BLaER1 (cell line): ENCODE measurements at regions not wholly inside any gene's neighbourhood (a gene's known extent, or its start where the extent isn't known, plus 50 kb on each side); places are given as distances from the start of the nearest gene placed in this dataset.
"Not testable (repeated sequence)": the region's sequence is repeated elsewhere in the genome, so short reads cannot be mapped to it uniquely, and the experiment has no call there.

Source experiments
- H3K27ac ChIP-seq: shearing (Covaris generic); formaldehyde crosslinking; 2 replicates; pipeline ENCODE4 v1.8.1; 2022
- H3K27me3 ChIP-seq: shearing (Covaris generic); formaldehyde crosslinking; 2 replicates; pipeline ENCODE4 v1.8.1; 2022
- H3K36me3 ChIP-seq: shearing (Covaris generic); formaldehyde crosslinking; 2 replicates; pipeline ENCODE4 v1.8.1; 2022
- H3K4me1 ChIP-seq: shearing (Covaris generic); formaldehyde crosslinking; 2 replicates; pipeline ENCODE4 v1.8.1; 2022
- H3K4me2 ChIP-seq: shearing (Covaris generic); formaldehyde crosslinking; 2 replicates; pipeline ENCODE4 v1.8.1; 2022
- H3K4me3 ChIP-seq: shearing (Covaris generic); formaldehyde crosslinking; 2 replicates; pipeline ENCODE4 v1.8.1; 2022
- H3K9ac ChIP-seq: shearing (Covaris generic); formaldehyde crosslinking; 2 replicates; pipeline ENCODE4 v1.8.1; 2022
- H3K9me3 ChIP-seq: shearing (Covaris generic); formaldehyde crosslinking; 2 replicates; pipeline ENCODE4 v1.8.1; 2022
- H4K20me1 ChIP-seq: shearing (Covaris generic); formaldehyde crosslinking; 2 replicates; pipeline ENCODE4 v1.8.1; 2022
- Cebpa-rat ChIP-seq: shearing (Covaris generic); IDR thresholded peaks from 2 replicates; pipeline ENCODE4 v1.8.1; 2022

GRCh38 chr6:97468981-97469380, 186.0 kb upstream of the MMS22L start:
- no peaks in the 10 kb centered on the region for H3K9me3 ChIP-seq
- H3K27ac ChIP-seq: no peak overlapping the region
- H3K9ac ChIP-seq: no peak overlapping the region
- no peaks in the 10 kb centered on the region for H4K20me1 ChIP-seq
- H3K36me3 ChIP-seq: no peaks in the 10 kb centered on the region
- no peak for TF ChIP-seq Cebpa-rat
- H3K27me3 ChIP-seq: no peaks in the 10 kb centered on the region
- H3K4me3 ChIP-seq: no peak overlapping the region
- H3K4me2 ChIP-seq: no peak overlapping the region
- no peaks in the 10 kb centered on the region for H3K4me1 ChIP-seq

DNA sequence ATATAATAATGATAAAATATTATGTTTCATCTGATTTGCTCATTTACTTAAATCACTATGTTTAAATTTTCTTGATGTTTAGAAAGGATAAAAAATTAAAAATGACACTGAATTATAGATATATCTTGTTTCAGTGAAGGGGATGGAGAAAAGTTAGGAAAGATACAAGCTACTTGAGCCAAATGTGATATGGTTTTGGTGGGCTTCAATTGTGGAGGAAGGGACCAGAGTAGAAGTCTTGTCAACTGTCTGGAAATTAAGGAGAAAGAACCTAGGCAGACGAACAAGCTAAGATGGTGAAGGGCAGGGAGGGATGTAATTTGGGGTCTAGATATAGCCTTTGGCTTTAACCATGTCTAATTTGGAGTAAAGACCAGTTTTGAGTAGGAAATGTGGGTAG, 186.4 kb upstream of the MMS22L start:
- no peaks in the 10 kb centered on the region for H3K27me3 ChIP-seq
- H3K9ac ChIP-seq: no peak overlapping the region
- no peaks in the 10 kb centered on the region for H3K9me3 ChIP-seq
- H3K4me2 ChIP-seq: no peak overlapping the region
- no peaks in the 10 kb centered on the region for H3K4me1 ChIP-seq
- no peaks in the 10 kb centered on the region for H3K36me3 ChIP-seq
- no peaks in the 10 kb centered on the region for H4K20me1 ChIP-seq
- TF ChIP-seq Cebpa-rat: no peak
- no peak overlapping the region for H3K27ac ChIP-seq
- H3K4me3 ChIP-seq: no peak overlapping the region

GRCh38 chr6:97470322-97470721, 187.3 kb upstream of the MMS22L start:
- TF ChIP-seq Cebpa-rat: no peak
- Histone ChIP-seq H3K36me3 (no peaks in the 10 kb centered on the region), H4K20me1 (no peaks in the 10 kb centered on the region), H3K4me3 (no peak overlapping the region), H3K27me3 (no peaks in the 10 kb centered on the region), H3K9me3 (no peaks in the 10 kb centered on the region), H3K4me1 (no peaks in the 10 kb centered on the region), H3K4me2 (no peak overlapping the region), H3K9ac (no peak overlapping the region), H3K27ac (no peak overlapping the region)

GRCh38 chr6:97473979-97474378, 191.0 kb upstream of the MMS22L start:
- H3K4me3 ChIP-seq: no peak overlapping the region
- TF ChIP-seq Cebpa-rat: no peak
- no peak overlapping the region for H3K9ac ChIP-seq
- H3K4me1 ChIP-seq: no peaks in the 10 kb centered on the region
- H3K27ac ChIP-seq: no peak overlapping the region
- no peaks in the 10 kb centered on the region for H3K36me3 ChIP-seq
- no peaks in the 10 kb centered on the region for H3K9me3 ChIP-seq
- H3K4me2 ChIP-seq: no peak overlapping the region
- H3K27me3 ChIP-seq: no peaks in the 10 kb centered on the region
- H4K20me1 ChIP-seq: no peaks in the 10 kb centered on the region

DNA sequence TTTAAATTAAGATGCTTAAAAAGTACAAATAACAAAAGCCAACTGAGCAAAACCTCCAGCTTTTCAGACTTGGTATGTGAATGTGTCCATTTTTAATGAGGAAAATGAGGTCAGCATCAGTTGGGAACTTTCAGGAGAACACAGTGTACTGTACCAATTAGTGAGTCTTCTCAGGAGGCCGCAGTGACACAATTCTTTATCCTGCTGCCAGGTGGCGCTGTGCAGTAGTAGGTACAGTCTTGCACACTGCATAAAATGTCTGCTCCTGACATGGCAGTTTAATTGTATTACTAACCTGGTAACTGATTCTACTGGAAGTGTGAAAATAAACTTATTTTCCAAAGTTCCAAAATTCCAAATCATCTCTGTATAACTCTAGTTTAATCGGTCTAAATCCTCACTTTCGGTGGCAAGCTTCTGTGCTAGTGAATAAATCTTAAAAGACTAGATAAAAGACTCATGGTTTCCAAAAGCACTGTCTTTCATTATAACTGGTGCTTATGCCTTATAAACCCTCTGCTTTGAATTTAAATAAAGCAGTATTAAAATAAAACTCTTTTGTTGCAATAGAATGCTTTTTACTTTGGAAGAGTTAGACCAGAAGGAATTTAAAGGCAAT, 214.8 kb upstream of the MMS22L start:
- H3K27ac ChIP-seq: no peak overlapping the region
- H3K36me3 ChIP-seq: no peaks in the 10 kb centered on the region
- no peak for TF ChIP-seq Cebpa-rat
- H3K4me1 ChIP-seq: no peaks in the 10 kb centered on the region
- no peak overlapping the region for H3K4me3 ChIP-seq
- H3K9ac ChIP-seq: no peak overlapping the region
- H3K27me3 ChIP-seq: no peaks in the 10 kb centered on the region
- no peak overlapping the region for H3K4me2 ChIP-seq
- no peaks in the 10 kb centered on the region for H3K9me3 ChIP-seq
- no peaks in the 10 kb centered on the region for H4K20me1 ChIP-seq

DNA sequence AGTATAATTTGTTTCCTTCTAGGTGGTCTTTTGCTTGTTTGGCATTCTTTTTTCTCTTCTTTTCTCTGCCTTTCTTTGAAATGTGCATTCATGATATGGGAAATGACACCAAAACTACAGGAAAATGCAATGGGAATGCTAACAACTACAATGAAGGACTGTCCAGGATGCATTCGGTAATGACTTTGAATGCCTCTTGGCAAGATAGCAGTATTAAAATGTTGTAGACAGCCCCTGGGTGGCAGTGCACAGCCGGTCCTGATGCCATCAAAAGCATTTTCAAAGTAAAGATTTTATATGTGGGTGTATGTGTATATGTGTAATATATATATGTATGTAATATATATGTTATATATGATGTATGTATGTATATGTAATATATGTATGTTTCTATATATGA, 218.8 kb upstream of the MMS22L start:
- Histone ChIP-seq H4K20me1 (no peaks in the 10 kb centered on the region), H3K4me1 (no peaks in the 10 kb centered on the region), H3K4me2 (no peak overlapping the region), H3K36me3 (no peaks in the 10 kb centered on the region), H3K27me3 (no peaks in the 10 kb centered on the region), H3K27ac (no peak overlapping the region), H3K4me3 (no peak overlapping the region), H3K9me3 (no peaks in the 10 kb centered on the region), H3K9ac (no peak overlapping the region)
- no peak for TF ChIP-seq Cebpa-rat

DNA sequence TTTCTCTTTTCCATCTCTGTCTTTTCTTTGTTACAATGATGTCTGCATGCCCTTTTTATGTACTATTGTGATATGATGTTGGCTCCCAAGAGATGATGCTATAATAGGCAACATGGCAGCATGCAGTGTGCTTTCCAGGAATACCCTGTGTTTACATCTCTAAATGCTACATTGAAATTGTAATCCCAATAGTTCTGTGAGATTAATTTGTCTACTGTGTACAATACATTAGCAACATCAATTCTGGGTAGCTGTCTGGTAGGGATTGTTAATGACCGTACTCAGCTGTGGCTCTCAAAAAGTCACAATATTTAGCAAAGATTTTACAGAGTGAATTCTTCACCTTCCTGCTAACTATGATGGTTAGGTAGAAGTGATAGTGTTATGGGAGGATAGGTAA, 225.6 kb upstream of the MMS22L start:
- Histone ChIP-seq H3K27ac (no peak overlapping the region), H3K4me1 (no peaks in the 10 kb centered on the region), H3K4me2 (no peak overlapping the region), H3K9ac (no peak overlapping the region), H3K36me3 (no peaks in the 10 kb centered on the region), H3K4me3 (no peak overlapping the region), H4K20me1 (no peaks in the 10 kb centered on the region), H3K27me3 (no peaks in the 10 kb centered on the region), H3K9me3 (no peaks in the 10 kb centered on the region)
- TF ChIP-seq Cebpa-rat: no peak

GRCh38 chr6:97513260-97513659, 230.2 kb upstream of the MMS22L start:
- H4K20me1 ChIP-seq, H3K4me2 ChIP-seq, H3K36me3 ChIP-seq, H3K9ac ChIP-seq, H3K27me3 ChIP-seq, H3K4me1 ChIP-seq, H3K27ac ChIP-seq, H3K4me3 ChIP-seq, H3K9me3 ChIP-seq: not testable (repeated sequence)

DNA sequence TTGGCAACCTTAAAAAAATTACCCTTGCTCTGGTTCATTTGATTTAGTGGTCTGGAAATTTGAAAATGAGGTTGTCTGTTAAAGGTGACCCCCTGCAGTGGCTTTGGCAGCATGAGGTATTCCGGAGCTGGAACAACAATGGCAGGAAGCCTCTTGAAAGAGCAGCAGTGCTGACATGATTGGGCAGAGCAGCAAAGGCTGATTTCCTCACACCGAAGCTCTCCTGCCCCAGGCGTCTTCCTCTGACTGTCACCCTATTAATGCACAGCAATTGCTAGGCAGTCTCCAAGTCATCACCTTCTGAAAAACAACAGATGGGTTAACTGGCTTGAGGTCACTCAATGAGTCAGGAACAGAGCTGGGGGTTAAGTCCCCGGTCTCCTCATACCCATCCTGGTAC, 241.8 kb upstream of the MMS22L start:
- TF ChIP-seq Cebpa-rat: no peak
- no peak overlapping the region for H3K9ac ChIP-seq
- no peaks in the 10 kb centered on the region for H3K27me3 ChIP-seq
- H3K4me1 ChIP-seq: no peaks in the 10 kb centered on the region
- no peaks in the 10 kb centered on the region for H4K20me1 ChIP-seq
- no peak overlapping the region for H3K4me2 ChIP-seq
- no peak overlapping the region for H3K27ac ChIP-seq
- H3K4me3 ChIP-seq: no peak overlapping the region
- no peaks in the 10 kb centered on the region for H3K36me3 ChIP-seq
- H3K9me3 ChIP-seq: no peaks in the 10 kb centered on the region

- no peak overlapping the region for H3K4me2 ChIP-seq
- no peak overlapping the region for H3K4me3 ChIP-seq
- no peak; the same call in 1 of the 2 replicates for TF ChIP-seq Cebpa-rat
- H3K9ac ChIP-seq: no peak overlapping the region
- H3K4me1 ChIP-seq: no peaks in the 10 kb centered on the region
- H3K27ac ChIP-seq: no peak overlapping the region
- no peaks in the 10 kb centered on the region for H3K9me3 ChIP-seq
- no peaks in the 10 kb centered on the region for H4K20me1 ChIP-seq
- no peaks in the 10 kb centered on the region for H3K36me3 ChIP-seq
- H3K27me3 ChIP-seq: no peaks in the 10 kb centered on the region
Measured at GRCh38 chr6:97535800-97536199, 252.8 kb upstream of the MMS22L start.

- H4K20me1 ChIP-seq: no peaks in the 10 kb centered on the region
- no peak overlapping the region for H3K4me3 ChIP-seq
- H3K36me3 ChIP-seq: no peaks in the 10 kb centered on the region
- no peaks in the 10 kb centered on the region for H3K9me3 ChIP-seq
- no peak overlapping the region for H3K4me2 ChIP-seq
- no peak overlapping the region for H3K9ac ChIP-seq
- no peak for TF ChIP-seq Cebpa-rat
- no peaks in the 10 kb centered on the region for H3K27me3 ChIP-seq
- H3K4me1 ChIP-seq: no peaks in the 10 kb centered on the region
- no peak overlapping the region for H3K27ac ChIP-seq
Measured at GRCh38 chr6:97548354-97548753, 265.3 kb upstream of the MMS22L start.
